MM.1S (cell line): ENCODE measurements at regions not wholly inside any gene's neighbourhood (a gene's known extent, or its start where the extent isn't known, plus 50 kb on each side); places are given as distances from the start of the nearest gene placed in this dataset.

Experiments used
- EZH2phosphoT487 ChIP-seq: fragments of 300-600 bp; sonication (generic); IDR thresholded peaks from 2 replicates; pipeline ENCODE4 v1.6.1; 2018; ENCODE audit warnings: antibody characterized with exemption, low read length
- TF ChIP-seq, protein P1 (sequence below): fragments of 300-600 bp; sonication (generic); IDR thresholded peaks from 2 replicates; pipeline ENCODE4 v1.5.1; 2016; ENCODE audit warnings: antibody characterized with exemption, low read length, mixed read lengths

DNA sequence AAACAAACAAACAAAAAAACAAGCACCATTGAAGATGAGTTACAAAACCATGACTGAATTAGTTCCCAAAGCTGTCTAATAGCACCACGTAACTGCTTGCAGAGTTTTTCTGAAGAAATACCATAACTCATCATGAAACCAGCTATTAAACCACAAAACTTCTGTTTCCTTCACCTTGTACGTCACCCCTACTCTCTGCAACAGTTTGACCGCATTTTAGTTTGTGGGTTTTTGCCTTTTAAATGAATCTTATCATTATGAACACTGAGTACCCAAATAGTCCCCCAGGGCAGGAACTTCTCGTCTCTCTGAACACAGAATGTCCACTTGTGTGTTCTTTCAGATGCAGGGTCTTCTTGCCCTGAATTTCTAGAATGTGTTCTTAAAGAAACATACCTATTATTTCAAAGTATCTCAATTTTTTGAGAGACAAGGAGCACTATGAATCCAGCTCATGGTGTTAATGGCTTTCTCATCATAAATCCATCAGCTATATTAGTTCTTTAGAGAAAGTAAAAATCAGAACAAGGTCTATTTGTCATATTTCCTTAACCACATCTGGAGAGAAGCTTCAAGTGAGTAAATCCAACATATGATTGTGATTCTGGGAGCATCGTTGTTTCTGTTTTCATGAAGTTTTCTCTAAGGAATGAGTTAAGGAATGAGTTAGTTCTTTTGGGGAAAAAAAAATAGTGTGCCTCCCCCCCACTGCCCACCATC lies 210.6 kb downstream of the AUH start:
- no peak for TF ChIP-seq EZH2phosphoT487
- TF ChIP-seq, protein P1, sequence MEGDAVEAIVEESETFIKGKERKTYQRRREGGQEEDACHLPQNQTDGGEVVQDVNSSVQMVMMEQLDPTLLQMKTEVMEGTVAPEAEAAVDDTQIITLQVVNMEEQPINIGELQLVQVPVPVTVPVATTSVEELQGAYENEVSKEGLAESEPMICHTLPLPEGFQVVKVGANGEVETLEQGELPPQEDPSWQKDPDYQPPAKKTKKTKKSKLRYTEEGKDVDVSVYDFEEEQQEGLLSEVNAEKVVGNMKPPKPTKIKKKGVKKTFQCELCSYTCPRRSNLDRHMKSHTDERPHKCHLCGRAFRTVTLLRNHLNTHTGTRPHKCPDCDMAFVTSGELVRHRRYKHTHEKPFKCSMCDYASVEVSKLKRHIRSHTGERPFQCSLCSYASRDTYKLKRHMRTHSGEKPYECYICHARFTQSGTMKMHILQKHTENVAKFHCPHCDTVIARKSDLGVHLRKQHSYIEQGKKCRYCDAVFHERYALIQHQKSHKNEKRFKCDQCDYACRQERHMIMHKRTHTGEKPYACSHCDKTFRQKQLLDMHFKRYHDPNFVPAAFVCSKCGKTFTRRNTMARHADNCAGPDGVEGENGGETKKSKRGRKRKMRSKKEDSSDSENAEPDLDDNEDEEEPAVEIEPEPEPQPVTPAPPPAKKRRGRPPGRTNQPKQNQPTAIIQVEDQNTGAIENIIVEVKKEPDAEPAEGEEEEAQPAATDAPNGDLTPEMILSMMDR = no peak
